PC-9 (cell line): ENCODE measurements at regions not wholly inside any gene's neighbourhood (a gene's known extent, or its start where the extent isn't known, plus 50 kb on each side); places are given as distances from the start of the nearest gene placed in this dataset.
A peak's percentile ranks its signal among the peaks of the same experiment; 100 is the strongest.

Experiments
- BruUV-seq: library from RNA; stranded (reverse); fragments of 400-500 nt; replicated peaks from 2 replicates; lab custom pipeline; 2021; lab: Mats Ljungman, UMichigan
- CTCF ChIA-PET: fragments of 300-600 bp; sonication (Branson Sonifier 250); formaldehyde crosslinking; loops from one replicate; lab custom pipeline; 2022; ENCODE audit warnings: antibody characterized with exemption; lab: Charles Lee
- POLR2A ChIA-PET: fragments of 300-600 bp; sonication (Branson Sonifier 250); formaldehyde crosslinking; loops from one replicate; lab custom pipeline; 2022; ENCODE audit warnings: antibody characterized with exemption; ENCODE audit not compliant: unreplicated experiment; lab: Charles Lee
- DNase-seq, 2 experiments: peaks; one replicate each; pipeline versions ENCODE4 v3.0.0 to v3.0.0-alpha.2; 2015 to 2022; ENCODE audit warnings: mixed read lengths in 1 of 2
- H2AFZ ChIP-seq: fragments of 200-600 bp; sonication (generic); 2 replicates; pipeline ENCODE4 v1.8.1; 2017; ENCODE audit warnings: antibody characterized with exemption
- H3F3A ChIP-seq: fragments of 200-600 bp; sonication (generic); 2 replicates; pipeline ENCODE4 v1.8.1; 2017; ENCODE audit warnings: antibody characterized with exemption, mild to moderate bottlenecking, low read depth; ENCODE audit not compliant: insufficient read depth
- H3K27ac ChIP-seq: fragments of 200-600 bp; sonication (generic); 2 replicates; pipeline ENCODE4 v1.6.1; 2016; ENCODE audit warnings: mixed run types
- H3K27me3 ChIP-seq: fragments of 200-600 bp; sonication (generic); 2 replicates; pipeline ENCODE4 v1.6.1; 2016; ENCODE audit warnings: low read depth, mixed run types; ENCODE audit not compliant: insufficient read depth
- H3K36me3 ChIP-seq: fragments of 200-600 bp; sonication (generic); 2 replicates; pipeline ENCODE4 v1.6.1; 2016; ENCODE audit warnings: low read depth, mixed run types
- H3K4me1 ChIP-seq: fragments of 200-600 bp; sonication (generic); replicated peaks from 2 replicates; pipeline ENCODE4 v1.6.1; 2016; ENCODE audit warnings: mixed run types; ENCODE audit not compliant: insufficient read depth
- H3K4me2 ChIP-seq: fragments of 200-600 bp; sonication (generic); 2 replicates; pipeline ENCODE4 v1.6.1; 2017; ENCODE audit warnings: mixed run types
- H3K4me3 ChIP-seq: fragments of 200-600 bp; sonication (generic); 2 replicates; pipeline ENCODE4 v1.6.1; 2016; ENCODE audit warnings: mixed run types
- H3K79me2 ChIP-seq: fragments of 200-600 bp; sonication (generic); 2 replicates; pipeline ENCODE4 v1.6.1; 2017; ENCODE audit warnings: low read depth, mixed run types
- H3K9me2 ChIP-seq: fragments of 200-600 bp; sonication (generic); 2 replicates; pipeline ENCODE4 v1.8.1; 2017; ENCODE audit warnings: mild to moderate bottlenecking; ENCODE audit not compliant: insufficient read depth
- H3K9me3 ChIP-seq: fragments of 200-600 bp; sonication (generic); 2 replicates; pipeline ENCODE4 v1.8.1; 2016; ENCODE audit warnings: low read depth; ENCODE audit not compliant: insufficient read depth
- H4K20me1 ChIP-seq: fragments of 200-600 bp; sonication (generic); 2 replicates; pipeline ENCODE4 v1.8.1; 2017; ENCODE audit not compliant: insufficient read depth
- EZH2 ChIP-seq: fragments of 200-600 bp; sonication (generic); IDR thresholded peaks from 2 replicates; pipeline ENCODE4 v1.8.0; 2017; ENCODE audit warnings: antibody characterized with exemption, low read depth
- intact Hi-C: fragments of 100-400 bp; cut with micrococcal nuclease; formaldehyde crosslinking; loops from one replicate; pipeline ENCODE4 v1.10.0; 2022; ENCODE audit not compliant: unreplicated experiment
- TF ChIP-seq, protein P1 (sequence below): fragments of 200-600 bp; sonication (generic); conservative IDR thresholded peaks from 2 replicates; pipeline ENCODE4 v1.6.1; 2017; ENCODE audit warnings: mixed run types, antibody characterized with exemption, mild to moderate bottlenecking, moderate library complexity

DNA sequence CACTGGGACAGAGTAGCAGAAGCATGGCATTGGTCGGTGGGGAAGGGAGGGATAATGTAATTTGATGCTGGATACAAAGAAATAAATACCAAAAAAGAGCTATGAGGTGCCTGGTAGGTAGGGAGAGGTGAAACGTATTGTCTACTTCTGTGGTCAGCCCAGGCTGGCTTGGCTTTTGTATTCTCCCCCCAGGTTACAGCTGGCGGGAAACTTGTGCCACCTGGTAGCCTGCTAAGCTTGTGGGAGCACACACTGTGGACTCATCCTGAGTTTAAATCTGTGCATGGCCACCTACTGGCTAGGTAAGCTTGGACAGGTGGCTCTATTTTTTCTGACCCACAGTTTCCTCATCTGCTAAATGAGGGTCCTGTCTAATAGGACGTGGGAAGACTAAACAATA lies 165.2 kb upstream of the E2F8 start:
- Histone ChIP-seq H3F3A (peaks cover 7% of the 10 kb centered on the region; the same call in 1 of the 2 replicates), H3K27ac (peak overlapping the region; percentile 8; the same call in 1 of the 2 replicates), H3K27me3 (no peaks in the 10 kb centered on the region), H3K4me2 (peak overlapping the region; percentile 8; the same call in 1 of the 2 replicates), H3K4me1 (peaks cover 19% of the 10 kb centered on the region), H3K9me3 (no peaks in the 10 kb centered on the region), H4K20me1 (no peaks in the 10 kb centered on the region), H2AFZ (peak overlapping the region; percentile 34; the same call in 1 of the 2 replicates), H3K4me3 (no peak overlapping the region), H3K36me3 (no peaks in the 10 kb centered on the region), H3K9me2 (no peaks in the 10 kb centered on the region), H3K79me2 (no peaks in the 10 kb centered on the region)
- intact Hi-C loops = no loop called here
- ChIA-PET POLR2A (no interaction called here), CTCF (interaction anchor here (0.6 kb wide), 2 partner anchors 13 to 36 kb away, joined by 3 to 4 read pairs; no protein-coding TSS in a partner anchor)
- no TSS peak for BruUV-seq
- TF ChIP-seq, protein P1, sequence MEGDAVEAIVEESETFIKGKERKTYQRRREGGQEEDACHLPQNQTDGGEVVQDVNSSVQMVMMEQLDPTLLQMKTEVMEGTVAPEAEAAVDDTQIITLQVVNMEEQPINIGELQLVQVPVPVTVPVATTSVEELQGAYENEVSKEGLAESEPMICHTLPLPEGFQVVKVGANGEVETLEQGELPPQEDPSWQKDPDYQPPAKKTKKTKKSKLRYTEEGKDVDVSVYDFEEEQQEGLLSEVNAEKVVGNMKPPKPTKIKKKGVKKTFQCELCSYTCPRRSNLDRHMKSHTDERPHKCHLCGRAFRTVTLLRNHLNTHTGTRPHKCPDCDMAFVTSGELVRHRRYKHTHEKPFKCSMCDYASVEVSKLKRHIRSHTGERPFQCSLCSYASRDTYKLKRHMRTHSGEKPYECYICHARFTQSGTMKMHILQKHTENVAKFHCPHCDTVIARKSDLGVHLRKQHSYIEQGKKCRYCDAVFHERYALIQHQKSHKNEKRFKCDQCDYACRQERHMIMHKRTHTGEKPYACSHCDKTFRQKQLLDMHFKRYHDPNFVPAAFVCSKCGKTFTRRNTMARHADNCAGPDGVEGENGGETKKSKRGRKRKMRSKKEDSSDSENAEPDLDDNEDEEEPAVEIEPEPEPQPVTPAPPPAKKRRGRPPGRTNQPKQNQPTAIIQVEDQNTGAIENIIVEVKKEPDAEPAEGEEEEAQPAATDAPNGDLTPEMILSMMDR = peak; percentile 17; the same call in 1 of the 2 replicates
- TF ChIP-seq EZH2 = no peak
- peak in 1 of 2 experiments; percentile 78 for DNase-seq

DNA sequence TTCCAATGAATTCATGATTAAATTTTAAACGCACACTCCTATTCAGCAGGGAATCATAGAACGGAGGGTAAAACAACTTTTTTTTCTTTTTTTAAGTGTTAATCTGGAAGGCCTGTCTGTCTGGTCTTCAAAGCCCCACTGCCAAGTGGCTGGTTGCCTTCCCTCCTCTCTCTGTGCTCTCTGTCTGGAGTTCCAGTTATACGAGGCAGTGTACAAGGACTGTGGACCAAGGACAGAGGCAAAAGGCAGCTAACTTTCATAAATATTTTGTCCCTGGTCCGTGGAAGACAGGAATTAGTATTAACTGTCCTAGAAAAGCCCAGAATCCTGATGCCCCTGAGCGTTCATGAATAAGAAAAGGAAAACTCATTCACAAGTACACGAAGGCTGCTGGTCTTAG lies 164.0 kb upstream of the E2F8 start:
- Histone ChIP-seq H3K36me3 (no peaks in the 10 kb centered on the region), H3K4me3 (no peak overlapping the region), H3K79me2 (no peaks in the 10 kb centered on the region), H3K4me1 (peaks cover 21% of the 10 kb centered on the region), H4K20me1 (no peaks in the 10 kb centered on the region), H3K9me3 (no peaks in the 10 kb centered on the region), H3F3A (peaks cover 7% of the 10 kb centered on the region; the same call in 1 of the 2 replicates), H3K27ac (no peak overlapping the region), H3K9me2 (no peaks in the 10 kb centered on the region), H3K27me3 (no peaks in the 10 kb centered on the region), H3K4me2 (no peak overlapping the region), H2AFZ (no peak overlapping the region)
- intact Hi-C loops = no loop called here
- ChIA-PET POLR2A (interaction anchor here (0.6 to 0.9 kb wide), 2 partner anchors 18 to 279 kb away, joined by 3 to 6 read pairs; no protein-coding TSS in a partner anchor), CTCF (no interaction called here)
- no TSS peak for BruUV-seq
- no peak for TF ChIP-seq EZH2
- TF ChIP-seq, protein P1 = no peak
- DNase-seq = no peak

DNA sequence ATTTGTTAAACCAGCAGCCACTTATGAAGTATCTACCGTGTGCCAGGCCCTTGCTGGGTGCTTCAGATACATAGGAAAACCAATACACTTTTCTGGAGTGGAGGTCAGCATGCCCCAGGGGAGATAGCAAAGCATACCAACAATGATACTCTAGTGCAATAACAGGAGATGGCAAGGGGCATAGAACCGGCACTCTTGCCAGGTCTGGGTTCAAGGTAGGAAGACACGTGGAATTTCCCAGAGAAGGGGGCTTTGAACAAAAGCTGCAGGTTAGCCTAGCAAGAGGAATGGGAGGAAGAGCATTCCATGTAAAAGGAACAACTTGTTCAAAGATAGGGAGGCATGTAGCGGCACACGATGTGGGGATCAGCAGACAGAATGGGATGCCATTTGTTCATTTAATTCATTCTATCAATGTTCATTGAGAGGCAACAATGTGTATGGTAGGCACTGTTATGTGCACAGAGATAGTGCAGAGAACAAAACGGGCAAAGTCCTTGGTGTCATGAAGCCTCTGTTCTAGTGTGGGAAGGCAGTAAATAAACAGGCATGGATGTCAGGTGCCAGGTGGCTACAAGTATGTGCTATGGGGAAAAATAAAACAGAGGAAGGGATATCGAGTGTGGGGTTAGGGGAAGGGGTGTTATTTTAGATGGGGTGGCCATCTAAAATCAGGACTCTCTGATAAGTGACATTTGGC lies 162.6 kb upstream of the E2F8 start:
- Histone ChIP-seq H3K4me1 (peaks cover 35% of the 10 kb centered on the region), H2AFZ (no peak overlapping the region), H3K9me2 (no peaks in the 10 kb centered on the region), H3K36me3 (no peaks in the 10 kb centered on the region), H3K27ac (no peak overlapping the region), H3K27me3 (no peaks in the 10 kb centered on the region), H3K9me3 (no peaks in the 10 kb centered on the region), H3K79me2 (no peaks in the 10 kb centered on the region), H3F3A (peaks cover 20% of the 10 kb centered on the region), H4K20me1 (no peaks in the 10 kb centered on the region), H3K4me2 (no peak overlapping the region), H3K4me3 (no peak overlapping the region)
- no TSS peak for BruUV-seq
- ChIA-PET CTCF (no interaction called here), POLR2A (no interaction called here)
- intact Hi-C loops = no loop called here
- DNase-seq = no peak
- no peak for TF ChIP-seq EZH2
- TF ChIP-seq, protein P1 = no peak
